ENCODE measurements at regions not wholly inside any gene's neighbourhood (a gene's known extent, or its start where the extent isn't known, plus 50 kb on each side); places are given as distances from the start of the nearest gene placed in this dataset.
A peak's percentile ranks its signal among the peaks of the same experiment; 100 is the strongest.

DNA sequence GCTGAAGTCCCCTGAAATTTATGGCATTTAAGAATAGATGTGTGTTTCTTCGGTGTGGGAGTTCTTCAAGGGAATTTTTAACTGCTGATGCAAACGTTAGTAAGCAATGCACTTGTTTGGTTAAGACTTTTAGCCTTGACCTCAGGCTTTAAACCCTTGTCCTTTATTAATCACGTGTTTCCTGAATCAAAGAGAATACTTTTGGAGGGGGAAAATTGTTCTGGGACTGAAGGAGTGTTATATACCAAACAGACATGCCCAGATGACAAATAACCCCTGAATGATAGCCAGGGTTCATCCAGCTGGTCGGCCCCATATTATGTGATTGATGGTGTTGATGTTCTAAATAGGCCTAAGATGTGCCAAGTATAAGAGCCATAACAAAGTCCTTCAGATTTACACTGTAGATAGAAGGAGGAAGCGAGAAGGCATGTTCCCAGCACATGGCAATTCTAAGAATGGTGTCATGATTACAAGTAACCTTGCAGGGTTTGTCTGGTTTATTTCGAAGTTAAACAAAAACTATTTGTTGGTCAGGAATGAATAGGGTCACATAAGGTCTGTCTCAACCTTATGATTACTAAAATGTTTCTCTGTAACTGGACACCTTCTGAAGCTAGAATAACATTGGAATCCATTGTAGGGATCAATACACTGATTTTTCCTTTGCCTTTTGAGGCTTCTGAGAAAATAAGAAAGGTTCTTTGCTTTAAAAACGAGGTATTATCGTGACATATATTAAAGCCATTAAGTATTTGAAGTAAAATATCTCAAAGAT lies 124.2 kb upstream of the SEM1 start (continued):
- TF ChIP-seq, protein P1, sequence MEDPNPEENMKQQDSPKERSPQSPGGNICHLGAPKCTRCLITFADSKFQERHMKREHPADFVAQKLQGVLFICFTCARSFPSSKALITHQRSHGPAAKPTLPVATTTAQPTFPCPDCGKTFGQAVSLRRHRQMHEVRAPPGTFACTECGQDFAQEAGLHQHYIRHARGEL (CRISPR knock-in tag; IDR thresholded peaks at IDR 0.05) = no peak
- TF ChIP-seq, protein P2, sequence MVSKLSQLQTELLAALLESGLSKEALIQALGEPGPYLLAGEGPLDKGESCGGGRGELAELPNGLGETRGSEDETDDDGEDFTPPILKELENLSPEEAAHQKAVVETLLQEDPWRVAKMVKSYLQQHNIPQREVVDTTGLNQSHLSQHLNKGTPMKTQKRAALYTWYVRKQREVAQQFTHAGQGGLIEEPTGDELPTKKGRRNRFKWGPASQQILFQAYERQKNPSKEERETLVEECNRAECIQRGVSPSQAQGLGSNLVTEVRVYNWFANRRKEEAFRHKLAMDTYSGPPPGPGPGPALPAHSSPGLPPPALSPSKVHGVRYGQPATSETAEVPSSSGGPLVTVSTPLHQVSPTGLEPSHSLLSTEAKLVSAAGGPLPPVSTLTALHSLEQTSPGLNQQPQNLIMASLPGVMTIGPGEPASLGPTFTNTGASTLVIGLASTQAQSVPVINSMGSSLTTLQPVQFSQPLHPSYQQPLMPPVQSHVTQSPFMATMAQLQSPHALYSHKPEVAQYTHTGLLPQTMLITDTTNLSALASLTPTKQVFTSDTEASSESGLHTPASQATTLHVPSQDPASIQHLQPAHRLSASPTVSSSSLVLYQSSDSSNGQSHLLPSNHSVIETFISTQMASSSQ (IDR thresholded peaks at IDR 0.05; ENCODE audit: low read depth) = no peak
- TF ChIP-seq, protein P2 (CRISPR knock-in tag; IDR thresholded peaks at IDR 0.05; ENCODE audit: borderline replicate concordance) = peak; percentile 45; the same call in 1 of the 2 replicates
- no peak for TF ChIP-seq ZSCAN20 (CRISPR knock-in tag; IDR thresholded peaks at IDR 0.05; ENCODE audit: borderline replicate concordance)
- TF ChIP-seq FOSL2 (CRISPR knock-in tag; IDR thresholded peaks at IDR 0.05) = peak; percentile 69
- peak; percentile 67 for TF ChIP-seq TEAD3 (CRISPR knock-in tag; optimal IDR thresholded peaks at IDR 0.05; ENCODE audit: borderline replicate concordance)
- TF ChIP-seq, protein P3, sequence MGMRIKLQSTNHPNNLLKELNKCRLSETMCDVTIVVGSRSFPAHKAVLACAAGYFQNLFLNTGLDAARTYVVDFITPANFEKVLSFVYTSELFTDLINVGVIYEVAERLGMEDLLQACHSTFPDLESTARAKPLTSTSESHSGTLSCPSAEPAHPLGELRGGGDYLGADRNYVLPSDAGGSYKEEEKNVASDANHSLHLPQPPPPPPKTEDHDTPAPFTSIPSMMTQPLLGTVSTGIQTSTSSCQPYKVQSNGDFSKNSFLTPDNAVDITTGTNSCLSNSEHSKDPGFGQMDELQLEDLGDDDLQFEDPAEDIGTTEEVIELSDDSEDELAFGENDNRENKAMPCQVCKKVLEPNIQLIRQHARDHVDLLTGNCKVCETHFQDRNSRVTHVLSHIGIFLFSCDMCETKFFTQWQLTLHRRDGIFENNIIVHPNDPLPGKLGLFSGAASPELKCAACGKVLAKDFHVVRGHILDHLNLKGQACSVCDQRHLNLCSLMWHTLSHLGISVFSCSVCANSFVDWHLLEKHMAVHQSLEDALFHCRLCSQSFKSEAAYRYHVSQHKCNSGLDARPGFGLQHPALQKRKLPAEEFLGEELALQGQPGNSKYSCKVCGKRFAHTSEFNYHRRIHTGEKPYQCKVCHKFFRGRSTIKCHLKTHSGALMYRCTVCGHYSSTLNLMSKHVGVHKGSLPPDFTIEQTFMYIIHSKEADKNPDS (CRISPR knock-in tag; IDR thresholded peaks at IDR 0.05) = no peak
- no peak for TF ChIP-seq PAX8 (CRISPR knock-in tag; IDR thresholded peaks at IDR 0.05; ENCODE audit: borderline replicate concordance)
- TF ChIP-seq ZNF12 (CRISPR knock-in tag; IDR thresholded peaks at IDR 0.05) = peak; percentile 17; the same call in 1 of the 2 replicates
- TF ChIP-seq EHMT2 (IDR thresholded peaks at IDR 0.05; ENCODE audit: borderline replicate concordance, low read depth, low read length) = peak; percentile 34; the same call in 1 of the 2 replicates
- TF ChIP-seq SIX1 (CRISPR knock-in tag; IDR thresholded peaks at IDR 0.05; ENCODE audit: borderline replicate concordance) = peak; percentile 33; the same call in 1 of the 2 replicates
- TF ChIP-seq CREM (IDR thresholded peaks at IDR 0.05) = peak; percentile 65
- TF ChIP-seq CREM (CRISPR knock-in tag; IDR thresholded peaks at IDR 0.05) = no peak
- TF ChIP-seq RERE (CRISPR knock-in tag; IDR thresholded peaks at IDR 0.05; ENCODE audit: low read depth) = peak; percentile 51; the same call in 1 of the 2 replicates
- peak; percentile 73; the same call in 1 of the 2 replicates for TF ChIP-seq CEBPB (IDR thresholded peaks at IDR 0.05; ENCODE audit: borderline replicate concordance, low read depth, low read length)
- TF ChIP-seq NR2C2 (CRISPR knock-in tag; IDR thresholded peaks at IDR 0.05; ENCODE audit: borderline replicate concordance) = peak; percentile 83
- peak; percentile 89 for TF ChIP-seq SOX5 (CRISPR knock-in tag; IDR thresholded peaks at IDR 0.05; ENCODE audit: borderline replicate concordance)
- no peak for TF ChIP-seq HOXD1 (CRISPR knock-in tag; IDR thresholded peaks at IDR 0.05)
